ENCODE measurements at regions not wholly inside any gene's neighbourhood (a gene's known extent, or its start where the extent isn't known, plus 50 kb on each side); places are given as distances from the start of the nearest gene placed in this dataset.

DNA sequence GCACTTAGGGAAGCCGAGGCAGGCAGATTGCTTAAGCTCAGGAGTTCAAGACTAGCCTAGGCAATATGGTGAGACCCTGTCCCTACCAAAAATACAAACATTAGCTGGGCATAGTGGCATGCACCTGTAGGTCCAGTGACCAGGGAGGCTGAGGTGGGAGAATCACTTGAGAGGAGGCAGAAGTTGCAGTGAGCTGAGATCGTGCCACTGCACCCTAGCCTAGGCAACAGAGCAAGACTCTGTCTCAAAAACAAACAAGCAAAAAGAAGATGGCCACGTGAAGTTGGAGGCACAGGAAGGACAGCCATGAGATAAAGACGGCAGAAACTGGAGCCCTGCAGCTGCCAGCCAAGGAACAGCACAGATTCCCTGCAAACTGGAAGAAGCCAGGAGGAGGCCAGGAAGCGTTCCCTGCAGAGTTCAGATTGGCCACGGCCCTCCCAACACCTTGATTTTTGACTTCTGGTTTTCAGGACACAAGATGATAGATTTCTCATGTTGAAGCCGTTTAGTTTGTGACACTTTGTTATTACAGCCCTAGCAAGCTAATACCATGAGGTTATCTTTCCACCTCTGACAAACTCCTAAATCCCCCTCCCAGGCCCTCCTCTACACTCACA is 786.7 kb downstream of the UQCRFS1 start:
- Histone ChIP-seq H3K27ac (ENCODE audit: insufficient read length, low read depth, low read length) (no peak overlapping the region), H3K79me1 (ENCODE audit: insufficient read depth, low read depth, low read length, poor library complexity, severe bottlenecking) (no peaks in the 10 kb centered on the region), H3K27me3 (ENCODE audit: insufficient read depth, low read length) (no peaks in the 10 kb centered on the region), H3T11ph (ENCODE audit: low read length) (no peak overlapping the region), H2BK5ac (ENCODE audit: insufficient read length, low read length) (no peak overlapping the region), H3K4me2 (ENCODE audit: insufficient read depth, insufficient read length, low read length) (no peak overlapping the region), H4K20me1 (ENCODE audit: control insufficient read depth, insufficient read depth, insufficient read length) (no peaks in the 10 kb centered on the region), H3K23me2 (ENCODE audit: insufficient read length, low read depth, low read length, poor library complexity, severe bottlenecking) (no peaks in the 10 kb centered on the region), H3K9me3 (ENCODE audit: control insufficient read depth, low read depth, low read length) (no peaks in the 10 kb centered on the region), H3K23ac (ENCODE audit: insufficient read length, low read depth, low read length) (no peak overlapping the region), H4K91ac (ENCODE audit: insufficient read length, low read depth, low read length) (no peak overlapping the region), H4K8ac (replicated peaks; ENCODE audit: insufficient read length, low read depth, low read length) (no peak overlapping the region), H2AFZ (ENCODE audit: low read length) (no peak overlapping the region), H4K5ac (ENCODE audit: insufficient read length, low read depth, low read length) (no peak overlapping the region), H3K4me1 (ENCODE audit: insufficient read depth, low read length) (peaks cover 22% of the 10 kb centered on the region), H2BK12ac (ENCODE audit: insufficient read length, low read depth, low read length) (no peak overlapping the region), H3K4ac (ENCODE audit: low read depth, low read length) (no peak overlapping the region), H3K79me2 (ENCODE audit: insufficient read depth, low read length) (no peaks in the 10 kb centered on the region), H2BK120ac (ENCODE audit: low read depth, low read length, poor library complexity, severe bottlenecking) (no peak overlapping the region), H3K14ac (ENCODE audit: insufficient read depth, low read length) (no peak overlapping the region), H2BK15ac (ENCODE audit: low read depth, low read length) (no peak overlapping the region), H3K56ac (ENCODE audit: insufficient read length, low read depth, low read length) (no peak overlapping the region), H3K9ac (ENCODE audit: extremely low read depth, insufficient read length, low read length) (no peak overlapping the region), H2BK20ac (ENCODE audit: low read depth, low read length, poor library complexity, severe bottlenecking) (no peak overlapping the region), H3K18ac (ENCODE audit: insufficient read length, low read depth, low read length) (no peak overlapping the region), H2AK5ac (ENCODE audit: insufficient read length, low read length) (no peak overlapping the region)
- TF ChIP-seq, protein P1, sequence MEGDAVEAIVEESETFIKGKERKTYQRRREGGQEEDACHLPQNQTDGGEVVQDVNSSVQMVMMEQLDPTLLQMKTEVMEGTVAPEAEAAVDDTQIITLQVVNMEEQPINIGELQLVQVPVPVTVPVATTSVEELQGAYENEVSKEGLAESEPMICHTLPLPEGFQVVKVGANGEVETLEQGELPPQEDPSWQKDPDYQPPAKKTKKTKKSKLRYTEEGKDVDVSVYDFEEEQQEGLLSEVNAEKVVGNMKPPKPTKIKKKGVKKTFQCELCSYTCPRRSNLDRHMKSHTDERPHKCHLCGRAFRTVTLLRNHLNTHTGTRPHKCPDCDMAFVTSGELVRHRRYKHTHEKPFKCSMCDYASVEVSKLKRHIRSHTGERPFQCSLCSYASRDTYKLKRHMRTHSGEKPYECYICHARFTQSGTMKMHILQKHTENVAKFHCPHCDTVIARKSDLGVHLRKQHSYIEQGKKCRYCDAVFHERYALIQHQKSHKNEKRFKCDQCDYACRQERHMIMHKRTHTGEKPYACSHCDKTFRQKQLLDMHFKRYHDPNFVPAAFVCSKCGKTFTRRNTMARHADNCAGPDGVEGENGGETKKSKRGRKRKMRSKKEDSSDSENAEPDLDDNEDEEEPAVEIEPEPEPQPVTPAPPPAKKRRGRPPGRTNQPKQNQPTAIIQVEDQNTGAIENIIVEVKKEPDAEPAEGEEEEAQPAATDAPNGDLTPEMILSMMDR (conservative IDR thresholded peaks at IDR 0.05), result no peak
- peaks cover 0 to 2% of the 10 kb centered on the region in 2 experiments; a peak in 2 of 5 replicates for H3K9me3 Mint-ChIP-seq
- peaks cover 0 to 3% (median 2%) of the 10 kb centered on the region in 3 experiments; a peak in 2 of 7 replicates for H3K36me3 Mint-ChIP-seq (ENCODE audit: insufficient read depth in 1 of 3, low read depth in 3 of 3)
- no CpG with 5 or more reads among the region's 7 CpGs for WGBS (ENCODE audit: extremely low coverage, insufficient read length, low lambda C conversion rate)
- DNase-seq, result no peak
- H3K4me1 Mint-ChIP-seq, result peaks cover 41 to 47% of the 10 kb centered on the region in 2 experiments
- peak overlapping the region in 2 of 3 experiments; percentile 72 to 97; a peak in 4 of 7 replicates for H3K27ac Mint-ChIP-seq
- H3K4me3 Mint-ChIP-seq, result no peak overlapping the region
- peaks cover 5% of the 10 kb centered on the region; the same call in 1 of the 2 replicates for H3K27me3 Mint-ChIP-seq (ENCODE audit: low read depth)
